Karpas-422 (cell line): ENCODE measurements at regions not wholly inside any gene's neighbourhood (a gene's known extent, or its start where the extent isn't known, plus 50 kb on each side); places are given as distances from the start of the nearest gene placed in this dataset.

Experiments used
- DNase-seq: peaks from one replicate; pipeline ENCODE4 v3.0.0-alpha.2; 2015
- H2AFZ ChIP-seq: fragments of 200-600 bp; sonication (generic); 2 replicates; pipeline ENCODE4 v1.6.1; 2014; ENCODE audit warnings: antibody characterized with exemption, low read length, mixed read lengths
- H3K27ac ChIP-seq: fragments of 200-600 bp; sonication (generic); 2 replicates; pipeline ENCODE4 v1.5.1; 2014; ENCODE audit warnings: mild to moderate bottlenecking, low read length, moderate library complexity
- H3K27me3 ChIP-seq: fragments of 200-600 bp; sonication (generic); 2 replicates; pipeline ENCODE4 v1.6.1; 2014; ENCODE audit warnings: low read length, mixed read lengths
- H3K36me3 ChIP-seq: fragments of 200-600 bp; sonication (generic); 2 replicates; pipeline ENCODE4 v1.6.1; 2014; ENCODE audit warnings: low read length, mixed read lengths; ENCODE audit not compliant: insufficient read depth
- H3K4me1 ChIP-seq: fragments of 200-600 bp; sonication (generic); 2 replicates; pipeline ENCODE4 v1.6.1; 2014; ENCODE audit warnings: mild to moderate bottlenecking, low read length, mixed read lengths
- H3K4me2 ChIP-seq: fragments of 200-600 bp; sonication (generic); 2 replicates; pipeline ENCODE4 v1.6.1; 2014; ENCODE audit warnings: low read length, low read depth, mild to moderate bottlenecking; ENCODE audit not compliant: poor library complexity, severe bottlenecking
- H3K4me3 ChIP-seq: fragments of 200-600 bp; sonication (generic); 2 replicates; pipeline ENCODE4 v1.5.1; 2014; ENCODE audit warnings: mild to moderate bottlenecking, antibody characterized with exemption, low read length, mixed read lengths
- H3K79me2 ChIP-seq: fragments of 200-600 bp; sonication (generic); 2 replicates; pipeline ENCODE4 v1.6.1; 2014; ENCODE audit warnings: mild to moderate bottlenecking, low read length, mixed read lengths
- H3K9ac ChIP-seq: fragments of 200-600 bp; sonication (generic); 2 replicates; pipeline ENCODE4 v1.6.0; 2014; ENCODE audit warnings: low read length
- H3K9me2 ChIP-seq: fragments of 200-600 bp; sonication (generic), shearing (Covaris generic); replicated peaks from 2 replicates; pipeline ENCODE4 v1.6.0; 2014; ENCODE audit warnings: mild to moderate bottlenecking, low read length, moderate library complexity; ENCODE audit not compliant: insufficient read depth
- H3K9me3 ChIP-seq: fragments of 300-700, 200-600 bp; sonication (generic); 2 replicates; pipeline ENCODE4 v1.6.1; 2014; ENCODE audit warnings: low read length, mixed read lengths
- H4K20me1 ChIP-seq: fragments of 200-600 bp; sonication (generic); 2 replicates; pipeline ENCODE4 v1.6.1; 2014; ENCODE audit warnings: mild to moderate bottlenecking, antibody characterized with exemption, low read length, low read depth; ENCODE audit not compliant: insufficient read depth

DNA sequence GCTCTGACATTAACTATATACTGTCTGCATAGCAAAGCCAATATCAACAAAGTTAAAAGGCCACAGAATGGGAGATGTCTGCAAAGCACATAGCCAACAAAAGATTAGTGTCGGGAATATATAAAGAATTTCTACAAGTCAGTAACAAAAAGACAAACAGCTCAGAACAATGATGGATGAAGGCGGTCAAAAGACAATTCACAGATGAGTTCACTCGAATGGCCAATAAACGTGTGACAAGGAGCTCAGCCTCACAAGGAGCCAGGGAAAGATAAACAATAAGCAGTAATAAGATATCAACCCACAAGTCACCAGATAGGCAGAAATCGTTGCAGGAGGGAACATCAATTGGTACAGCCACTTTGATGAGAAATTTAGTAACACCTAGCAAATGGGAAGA, 106.0 kb upstream of the ISX start:
- Histone ChIP-seq H3K9ac (no peak overlapping the region), H3K9me2 (no peaks in the 10 kb centered on the region), H3K4me1 (no peaks in the 10 kb centered on the region), H3K27ac (no peak overlapping the region), H3K4me2 (no peak overlapping the region), H3K9me3 (no peaks in the 10 kb centered on the region), H3K4me3 (no peak overlapping the region), H4K20me1 (no peaks in the 10 kb centered on the region), H2AFZ (no peak overlapping the region), H3K27me3 (no peaks in the 10 kb centered on the region), H3K79me2 (no peaks in the 10 kb centered on the region), H3K36me3 (no peaks in the 10 kb centered on the region)
- DNase-seq: no peak

DNA sequence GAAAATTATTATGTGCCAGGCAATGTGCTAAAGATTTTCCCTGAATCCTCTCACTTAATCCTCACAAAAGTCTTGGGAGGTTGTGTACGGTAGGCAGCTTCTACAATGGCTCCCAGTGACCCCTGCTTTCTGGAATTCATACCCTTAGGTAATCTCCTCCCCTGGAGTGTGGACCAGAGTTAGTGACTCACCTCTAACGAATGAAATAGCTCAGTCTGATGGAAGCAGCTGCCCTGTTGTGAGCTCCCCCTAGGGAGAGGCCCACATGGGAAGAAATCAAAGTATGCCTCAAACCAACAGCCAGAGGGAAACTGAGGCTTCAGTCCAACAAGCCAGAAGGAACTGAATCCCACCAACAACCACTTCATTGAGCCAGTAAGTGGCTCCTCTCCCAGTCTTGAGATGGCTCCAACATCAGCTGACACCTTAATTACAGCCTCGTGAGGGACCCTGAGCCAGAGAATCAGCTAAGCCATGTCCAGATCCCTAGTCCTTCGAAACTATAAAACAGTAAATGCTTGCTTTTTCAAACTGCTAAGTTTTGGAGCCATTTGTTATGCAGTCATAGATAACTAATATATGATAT, 98.9 kb upstream of the ISX start:
- Histone ChIP-seq H2AFZ (no peak overlapping the region), H3K9ac (no peak overlapping the region), H4K20me1 (no peaks in the 10 kb centered on the region), H3K36me3 (no peaks in the 10 kb centered on the region), H3K9me3 (no peaks in the 10 kb centered on the region), H3K27me3 (no peaks in the 10 kb centered on the region), H3K27ac (no peak overlapping the region), H3K4me2 (no peak overlapping the region), H3K9me2 (no peaks in the 10 kb centered on the region), H3K4me3 (no peak overlapping the region), H3K4me1 (no peaks in the 10 kb centered on the region), H3K79me2 (no peaks in the 10 kb centered on the region)
- DNase-seq: no peak

DNA sequence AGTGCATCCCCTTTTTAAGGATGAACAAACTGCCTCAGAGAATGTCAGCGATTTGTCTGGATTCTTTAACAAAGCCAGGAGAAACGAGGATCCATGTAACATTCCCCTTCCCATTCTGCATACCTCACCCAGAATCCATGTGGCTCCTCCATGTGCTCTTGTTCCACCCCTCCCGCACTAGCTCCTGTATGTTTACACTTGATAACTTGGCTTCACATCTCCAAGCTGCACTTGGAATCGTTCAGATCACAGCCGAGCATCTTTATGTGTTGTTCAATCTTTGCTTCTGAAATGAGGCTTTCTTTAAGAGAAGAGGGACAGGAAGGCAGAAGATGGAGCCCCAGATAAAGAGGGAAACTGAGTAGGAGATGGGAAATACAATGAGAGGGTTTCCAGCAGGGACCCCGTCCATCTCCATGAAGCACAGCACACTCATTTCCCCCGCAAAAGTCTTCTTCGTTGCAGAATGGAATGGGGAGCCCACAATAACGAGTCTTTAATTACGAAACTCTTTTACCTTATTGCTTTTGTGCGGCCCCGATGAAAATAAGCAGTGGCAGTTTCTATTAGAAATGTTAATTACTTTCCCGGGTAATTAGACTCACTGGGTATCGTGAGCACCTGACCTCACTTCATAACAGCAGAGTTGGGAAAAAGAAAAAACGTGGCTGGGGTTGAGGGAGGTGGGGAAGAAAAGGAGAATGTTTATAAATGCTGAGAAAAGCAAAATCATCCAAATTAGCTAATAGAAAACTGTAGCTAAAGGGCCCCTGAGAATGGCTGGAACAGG, 96.8 kb upstream of the ISX start:
- Histone ChIP-seq H3K9me3 (no peaks in the 10 kb centered on the region), H3K36me3 (no peaks in the 10 kb centered on the region), H4K20me1 (no peaks in the 10 kb centered on the region), H3K27ac (no peak overlapping the region), H3K4me3 (no peak overlapping the region), H3K9ac (no peak overlapping the region), H3K4me2 (no peak overlapping the region), H3K79me2 (no peaks in the 10 kb centered on the region), H3K27me3 (no peaks in the 10 kb centered on the region), H3K9me2 (no peaks in the 10 kb centered on the region), H3K4me1 (no peaks in the 10 kb centered on the region), H2AFZ (no peak overlapping the region)
- no peak for DNase-seq

DNA sequence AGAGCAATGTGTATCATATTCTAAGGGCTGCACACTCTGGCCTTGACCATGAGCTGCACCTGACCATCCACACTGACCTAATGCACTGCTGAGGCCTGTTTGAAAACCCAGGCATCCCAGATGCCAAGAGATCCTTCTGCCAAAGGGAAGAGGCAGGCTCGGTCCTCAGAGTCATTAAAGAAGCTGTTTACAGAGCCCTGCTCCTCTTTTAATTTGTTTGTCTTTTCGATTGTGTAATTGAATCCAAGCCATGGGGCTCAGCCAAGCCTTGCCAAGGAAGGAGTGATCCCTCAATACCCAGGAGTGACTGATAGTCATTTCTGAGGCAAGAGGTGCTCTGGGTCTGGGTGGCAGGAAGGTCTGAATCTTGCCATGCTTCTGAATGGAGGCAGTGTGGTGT, 94.5 kb upstream of the ISX start:
- Histone ChIP-seq H4K20me1 (no peaks in the 10 kb centered on the region), H3K27me3 (no peaks in the 10 kb centered on the region), H3K9me2 (no peaks in the 10 kb centered on the region), H3K9me3 (no peaks in the 10 kb centered on the region), H3K27ac (no peak overlapping the region), H3K9ac (no peak overlapping the region), H3K4me1 (no peaks in the 10 kb centered on the region), H3K4me3 (no peak overlapping the region), H2AFZ (no peak overlapping the region), H3K4me2 (no peak overlapping the region), H3K36me3 (no peaks in the 10 kb centered on the region), H3K79me2 (no peaks in the 10 kb centered on the region)
- DNase-seq: no peak

DNA sequence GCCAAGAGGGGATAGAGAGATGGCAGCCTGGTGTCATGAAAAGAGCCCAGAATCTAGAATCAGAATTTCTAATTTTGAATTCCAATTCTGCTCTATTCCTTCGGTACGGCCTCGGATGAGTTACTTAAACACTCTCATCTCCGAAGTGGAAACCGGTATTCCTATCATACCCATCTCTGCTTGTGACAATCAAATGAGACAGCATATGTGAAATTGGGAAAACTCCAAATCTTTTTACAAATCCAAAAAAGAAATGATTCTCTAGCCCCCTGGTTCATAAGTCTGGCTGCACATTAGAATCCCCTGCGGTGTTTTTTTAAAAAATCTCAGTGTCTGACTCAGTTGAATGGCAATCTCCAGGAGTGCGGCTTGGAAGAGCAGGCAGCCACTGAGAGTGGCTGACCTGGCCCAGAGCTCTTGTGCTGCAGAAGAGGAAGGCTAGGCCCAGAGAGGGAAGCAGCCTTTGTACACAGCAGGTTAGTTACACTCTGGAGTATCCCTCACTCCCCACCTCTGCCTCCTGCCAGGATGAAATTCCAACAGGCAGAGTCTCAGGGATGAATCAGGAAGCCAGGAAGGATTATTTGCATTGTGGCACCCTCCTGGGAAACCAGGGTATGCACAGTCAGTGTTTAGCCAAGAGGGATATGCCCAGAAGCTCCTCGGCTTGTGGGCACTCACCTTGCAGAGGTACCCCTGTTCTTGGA, 93.6 kb upstream of the ISX start:
- Histone ChIP-seq H3K4me3 (no peak overlapping the region), H3K27me3 (no peaks in the 10 kb centered on the region), H3K9me3 (no peaks in the 10 kb centered on the region), H2AFZ (no peak overlapping the region), H3K27ac (no peak overlapping the region), H3K36me3 (no peaks in the 10 kb centered on the region), H3K4me2 (no peak overlapping the region), H3K9me2 (no peaks in the 10 kb centered on the region), H4K20me1 (no peaks in the 10 kb centered on the region), H3K4me1 (no peaks in the 10 kb centered on the region), H3K79me2 (no peaks in the 10 kb centered on the region), H3K9ac (no peak overlapping the region)
- no peak for DNase-seq

DNA sequence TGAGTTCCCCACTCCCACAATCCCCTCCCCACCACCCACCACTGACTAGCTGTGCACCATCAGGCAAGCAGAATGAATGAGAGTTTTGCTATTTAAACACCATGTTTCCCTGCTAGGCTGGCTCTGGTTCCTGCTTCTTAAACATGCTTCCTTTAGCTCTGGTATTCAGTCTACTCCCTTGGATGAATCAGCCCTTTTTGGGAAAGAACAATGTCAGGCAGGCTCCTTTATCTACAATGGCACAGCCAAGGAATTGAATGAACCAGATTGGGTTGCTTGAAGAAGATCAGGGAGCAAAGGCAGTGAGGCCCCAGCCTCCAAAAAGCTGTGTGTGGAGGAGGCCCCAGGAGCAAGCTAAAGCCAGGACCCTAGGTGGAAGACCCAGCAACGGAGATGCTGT, 92.9 kb upstream of the ISX start:
- no peaks in the 10 kb centered on the region for H3K4me1 ChIP-seq
- no peaks in the 10 kb centered on the region for H3K27me3 ChIP-seq

DNA sequence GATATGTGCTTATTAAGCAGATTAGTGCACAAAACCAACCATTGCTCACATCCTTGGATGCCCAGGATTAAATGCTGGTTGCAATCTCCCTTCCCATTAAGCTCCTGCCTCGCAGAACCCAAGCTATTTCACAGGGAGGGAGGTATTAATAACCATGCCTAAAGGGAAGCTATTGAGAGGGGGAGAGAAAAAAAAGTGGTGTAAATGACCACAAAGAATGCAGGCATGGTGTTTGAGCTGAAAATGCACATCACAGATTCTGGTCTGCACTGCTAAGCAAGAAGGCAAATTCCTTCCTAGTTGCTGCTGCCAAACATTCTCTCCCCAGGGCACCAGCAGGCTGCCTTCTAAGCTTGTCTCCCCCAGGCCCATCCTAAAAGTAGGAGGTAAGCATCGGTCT, 92.0 kb upstream of the ISX start:
- Histone ChIP-seq H3K27me3 (no peaks in the 10 kb centered on the region), H3K4me1 (no peaks in the 10 kb centered on the region), H3K4me3 (no peak overlapping the region), H3K9ac (no peak overlapping the region), H3K4me2 (no peak overlapping the region), H3K79me2 (no peaks in the 10 kb centered on the region), H3K36me3 (no peaks in the 10 kb centered on the region), H3K9me2 (no peaks in the 10 kb centered on the region), H3K27ac (no peak overlapping the region), H2AFZ (no peak overlapping the region), H3K9me3 (no peaks in the 10 kb centered on the region), H4K20me1 (no peaks in the 10 kb centered on the region)
- no peak for DNase-seq

More for the DNA sequence above, 92.9 kb upstream of the ISX start:
- H3K36me3 ChIP-seq: no peaks in the 10 kb centered on the region
- no peak overlapping the region for H3K9ac ChIP-seq
- no peak for DNase-seq
- H3K9me3 ChIP-seq: no peaks in the 10 kb centered on the region
- no peak overlapping the region for H2AFZ ChIP-seq
- no peak overlapping the region for H3K4me3 ChIP-seq
- H3K27ac ChIP-seq: no peak overlapping the region
- H3K79me2 ChIP-seq: no peaks in the 10 kb centered on the region
- H3K4me2 ChIP-seq: no peak overlapping the region
- H4K20me1 ChIP-seq: no peaks in the 10 kb centered on the region
- no peaks in the 10 kb centered on the region for H3K9me2 ChIP-seq

DNA sequence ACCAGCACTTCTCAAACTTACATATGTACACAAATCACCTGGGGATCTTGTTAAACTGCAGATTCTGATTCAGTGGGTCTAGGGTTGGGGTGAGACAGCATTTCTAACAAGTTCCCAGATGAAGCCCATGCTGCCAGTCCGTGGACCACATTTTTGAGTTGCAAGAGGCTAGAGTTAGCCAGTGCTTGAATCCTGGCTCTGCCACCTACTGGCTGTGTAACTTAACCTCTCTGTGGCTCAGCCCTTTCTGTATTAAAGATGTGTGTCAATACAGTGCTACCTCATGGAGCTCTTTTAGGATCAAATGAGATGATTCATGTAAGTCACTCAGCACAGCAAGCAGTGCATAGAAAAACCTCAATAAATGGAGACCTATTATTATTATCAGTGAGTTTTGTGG, 90.2 kb upstream of the ISX start:
- Histone ChIP-seq H3K79me2 (no peaks in the 10 kb centered on the region), H3K4me3 (no peak overlapping the region), H3K36me3 (no peaks in the 10 kb centered on the region), H4K20me1 (no peaks in the 10 kb centered on the region), H3K27ac (no peak overlapping the region), H3K4me2 (no peak overlapping the region), H2AFZ (no peak overlapping the region), H3K9ac (no peak overlapping the region), H3K9me3 (no peaks in the 10 kb centered on the region), H3K27me3 (no peaks in the 10 kb centered on the region), H3K4me1 (no peaks in the 10 kb centered on the region), H3K9me2 (no peaks in the 10 kb centered on the region)
- DNase-seq: peak; percentile 50
